ENCODE measurements at regions not wholly inside any gene's neighbourhood (a gene's known extent, or its start where the extent isn't known, plus 50 kb on each side); places are given as distances from the start of the nearest gene placed in this dataset.
"Not testable (repeated sequence)": the region's sequence is repeated elsewhere in the genome, so short reads cannot be mapped to it uniquely, and the experiment has no call there.

DNA sequence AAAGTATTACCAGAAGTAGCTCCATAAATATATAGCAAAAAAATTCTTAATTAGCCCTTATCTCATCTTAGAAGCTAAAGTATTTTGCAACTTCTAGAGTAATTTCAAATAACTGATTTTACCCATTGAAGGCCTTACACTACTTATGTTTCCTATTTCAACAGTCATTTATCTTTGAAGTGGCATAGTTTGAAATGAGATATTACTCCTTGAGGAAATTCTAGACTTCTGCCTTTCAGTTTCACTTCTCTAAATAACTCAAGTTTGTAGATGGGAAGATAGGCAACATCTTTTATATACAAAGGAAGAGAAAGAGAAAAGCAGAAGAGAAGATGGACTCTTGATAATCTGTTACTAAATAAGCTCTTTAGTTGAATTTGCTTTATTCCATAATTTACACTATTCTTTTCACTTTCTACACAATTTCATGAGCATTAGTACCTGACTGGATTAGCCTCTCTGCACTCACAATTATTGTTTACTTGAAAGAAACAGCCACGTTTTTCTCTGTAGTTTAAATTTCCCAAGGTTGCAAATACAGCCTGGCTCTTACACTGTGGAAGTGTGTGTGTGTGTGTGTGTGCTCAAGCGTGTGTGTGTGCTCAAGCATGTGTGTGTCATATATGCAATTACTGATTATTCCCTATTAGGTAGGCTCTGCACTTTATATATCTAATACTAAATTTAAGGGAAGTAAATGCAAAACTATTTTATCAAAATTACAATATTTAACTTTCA lies 60.6 kb upstream of the EMB start:
- H3K4me3 ChIP-seq (ENCODE audit: low read length), result no peak overlapping the region; the same call in 1 of the 2 replicates

GRCh38 chr5:50513028-50513457 lies 72.0 kb upstream of the EMB start:
- H3K4me3 ChIP-seq (ENCODE audit: low read length); DNase-seq (ENCODE audit: low read depth, low spot score): not testable (repeated sequence)

More for the DNA sequence above, 60.6 kb upstream of the EMB start:
- DNase-seq (ENCODE audit: low read depth, low spot score), result peak; percentile 84

DNA sequence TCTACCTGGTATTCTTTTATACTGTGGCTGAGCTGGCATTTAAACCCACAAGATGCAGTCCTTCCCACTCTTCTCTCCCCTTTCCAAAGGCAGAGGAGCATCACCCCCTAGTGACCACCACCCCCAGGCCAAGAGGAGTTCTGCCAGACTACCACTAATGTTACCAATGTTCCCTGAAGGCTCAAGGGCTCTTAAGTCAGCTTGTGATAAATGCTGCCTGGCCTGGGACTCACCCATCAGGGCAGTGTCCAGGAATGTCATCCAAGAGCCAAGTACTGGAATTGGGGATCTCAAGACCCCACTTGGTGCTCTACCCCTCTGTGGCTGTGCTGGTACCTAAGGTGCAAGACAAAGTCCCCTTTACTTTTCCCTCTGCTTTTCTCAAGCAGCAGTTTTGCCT lies 80.0 kb upstream of the EMB start:
- DNase-seq (ENCODE audit: low read depth, low spot score); H3K4me3 ChIP-seq (ENCODE audit: low read length): not testable (repeated sequence)

DNA sequence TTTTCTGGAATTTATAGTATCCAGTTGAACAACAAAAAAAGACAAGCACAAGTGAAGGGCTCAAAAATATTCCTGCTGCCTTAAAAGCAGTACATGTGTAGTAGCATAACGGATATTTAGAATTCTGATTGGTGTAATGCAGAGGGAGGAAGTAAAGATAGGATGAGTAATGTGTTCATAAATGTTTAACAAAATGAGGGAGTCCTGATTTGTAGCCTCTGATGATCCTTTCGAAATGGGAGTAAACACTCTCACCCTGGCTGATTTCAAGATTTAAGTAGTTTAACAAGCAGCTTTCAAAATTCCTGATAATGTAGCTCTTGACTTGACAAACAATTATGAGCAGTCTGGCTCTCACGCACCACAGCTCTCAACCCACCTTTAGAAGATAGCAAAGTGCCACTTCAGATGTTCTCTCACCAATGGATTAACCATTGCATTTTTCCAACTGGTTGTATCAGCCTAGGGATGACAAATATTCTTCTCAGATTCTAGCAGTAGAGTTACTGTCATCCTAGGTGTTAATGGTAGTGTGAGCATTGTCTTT lies 86.5 kb upstream of the EMB start:
- DNase-seq (ENCODE audit: low read depth, low spot score), result not testable (repeated sequence)

DNA sequence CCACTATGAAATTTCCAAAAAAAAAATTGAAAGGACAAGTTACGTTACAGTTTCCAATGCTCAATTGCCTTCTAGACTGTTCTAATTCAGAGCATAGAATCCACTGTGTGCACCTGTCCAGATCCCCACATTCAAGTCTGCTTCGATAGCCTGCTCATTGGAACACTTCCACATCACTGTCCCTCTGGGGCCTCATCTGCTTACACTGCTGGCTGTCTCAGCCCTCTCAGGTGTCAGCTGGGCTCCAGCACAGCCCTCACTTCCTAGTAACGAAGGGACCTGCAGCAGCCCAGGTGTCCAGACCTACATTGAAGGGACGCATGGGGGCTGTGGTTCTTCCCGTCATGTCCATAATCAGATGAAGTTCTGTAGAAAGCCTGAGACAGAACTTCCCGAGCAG lies 94.3 kb upstream of the EMB start:
- no peak overlapping the region for H3K4me3 ChIP-seq (ENCODE audit: low read length)
- no peak for DNase-seq (ENCODE audit: low read depth, low spot score)

More for the DNA sequence above, 86.5 kb upstream of the EMB start:
- not testable (repeated sequence) for H3K4me3 ChIP-seq (ENCODE audit: low read length)

GRCh38 chr5:50537534-50537933 lies 96.4 kb upstream of the EMB start:
- not testable (repeated sequence) for DNase-seq (ENCODE audit: low read depth, low spot score); H3K4me3 ChIP-seq (ENCODE audit: low read length)

DNA sequence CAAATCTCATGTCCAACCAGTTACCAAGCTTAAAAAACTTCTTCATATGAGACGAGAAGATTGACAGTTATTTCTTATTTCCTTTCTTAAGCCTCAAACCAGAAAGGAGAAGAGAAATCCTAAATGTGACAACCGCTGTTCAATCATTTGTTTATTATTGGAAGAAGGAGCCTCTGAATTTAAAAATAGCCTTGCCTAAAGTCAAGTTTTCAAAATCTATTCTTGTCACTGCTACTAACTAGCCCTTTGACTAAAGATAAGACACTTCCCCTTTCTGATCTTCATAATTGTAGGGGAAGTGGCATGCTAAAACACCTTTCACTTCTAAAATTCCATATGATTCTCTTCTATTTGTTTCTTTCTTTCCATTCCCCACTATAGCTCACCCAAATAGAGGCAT lies 106.2 kb upstream of the EMB start:
- no peak overlapping the region for H3K4me3 ChIP-seq (ENCODE audit: low read length)
- DNase-seq (ENCODE audit: low read depth, low spot score), result no peak

GRCh38 chr5:50550267-50550666 lies 109.2 kb upstream of the EMB start:
- no peak for DNase-seq (ENCODE audit: low read depth, low spot score)
- no peak overlapping the region for H3K4me3 ChIP-seq (ENCODE audit: low read length)

- DNase-seq (ENCODE audit: low read depth, low spot score), result no peak
- no peak overlapping the region for H3K4me3 ChIP-seq (ENCODE audit: low read length)
Observed at GRCh38 chr5:50550993-50551392, 109.9 kb upstream of the EMB start.

GRCh38 chr5:50553560-50553984 lies 112.5 kb upstream of the EMB start:
- H3K4me3 ChIP-seq (ENCODE audit: low read length), result no peak overlapping the region
- DNase-seq (ENCODE audit: low read depth, low spot score), result no peak

DNA sequence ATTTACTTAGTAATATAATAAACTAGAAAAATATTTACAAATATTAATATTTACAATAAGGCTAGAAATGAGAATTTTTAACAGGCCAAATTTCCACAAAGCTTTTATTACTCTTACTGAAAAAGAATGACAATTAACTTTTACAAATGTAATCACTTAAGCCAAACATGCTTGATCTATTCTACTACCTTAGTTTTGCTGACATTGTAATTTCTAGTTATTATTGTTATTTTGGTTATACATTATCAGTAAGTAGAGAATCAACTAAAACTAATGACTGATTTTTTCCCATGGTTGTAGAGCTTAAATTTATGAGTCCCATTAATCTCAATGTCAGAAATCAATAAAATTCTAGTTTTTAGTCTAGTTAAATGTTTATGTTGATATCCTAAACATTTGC lies 107.8 kb upstream of the PARP8 start:
- DNase-seq (ENCODE audit: low read depth, low spot score); H3K4me3 ChIP-seq (ENCODE audit: low read length): not testable (repeated sequence)

GRCh38 chr5:50559955-50560354 lies 106.5 kb upstream of the PARP8 start:
- no peak for DNase-seq (ENCODE audit: low read depth, low spot score)

GRCh38 chr5:50562694-50563093 lies 103.7 kb upstream of the PARP8 start:
- DNase-seq (ENCODE audit: low read depth, low spot score), result no peak
- no peak overlapping the region for H3K4me3 ChIP-seq (ENCODE audit: low read length)

More at GRCh38 chr5:50559955-50560354, 106.5 kb upstream of the PARP8 start:
- no peak overlapping the region for H3K4me3 ChIP-seq (ENCODE audit: low read length)

DNA sequence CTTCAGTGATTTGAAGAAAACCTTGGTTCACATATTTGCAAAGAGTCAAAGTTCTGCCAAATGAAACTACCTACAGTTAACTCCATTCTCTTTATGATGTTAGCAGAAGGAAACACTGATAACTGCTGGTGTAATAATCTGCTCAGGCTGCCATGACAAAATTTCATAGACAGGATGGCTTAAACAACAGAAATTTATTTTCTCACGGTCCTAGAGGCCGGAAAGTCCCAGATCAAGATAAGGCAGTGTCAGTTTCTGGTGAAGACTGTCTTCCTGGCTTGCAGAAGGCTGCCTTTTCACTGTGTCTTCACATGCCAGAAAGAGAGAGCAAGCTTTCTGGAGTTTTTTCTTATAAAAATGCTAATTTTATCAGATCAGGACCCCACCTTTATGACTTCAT lies 102.4 kb upstream of the PARP8 start:
- H3K4me3 ChIP-seq (ENCODE audit: low read length), result no peak overlapping the region
- peak; percentile 12 for DNase-seq (ENCODE audit: low read depth, low spot score)

- DNase-seq (ENCODE audit: low read depth, low spot score), result no peak
- no peak overlapping the region for H3K4me3 ChIP-seq (ENCODE audit: low read length)
Observed at GRCh38 chr5:50564558-50564957, 101.9 kb upstream of the PARP8 start.

- DNase-seq (ENCODE audit: low read depth, low spot score), result no peak
- no peak overlapping the region for H3K4me3 ChIP-seq (ENCODE audit: low read length)
Observed at GRCh38 chr5:50574121-50574520, 92.3 kb upstream of the PARP8 start.

- no peak overlapping the region for H3K4me3 ChIP-seq (ENCODE audit: low read length)
- DNase-seq (ENCODE audit: low read depth, low spot score), result no peak
Observed at GRCh38 chr5:50575740-50576139, 90.7 kb upstream of the PARP8 start.

- no peak for DNase-seq (ENCODE audit: low read depth, low spot score)
- H3K4me3 ChIP-seq (ENCODE audit: low read length), result no peak overlapping the region
Observed at GRCh38 chr5:50576265-50576664, 90.2 kb upstream of the PARP8 start.

DNA sequence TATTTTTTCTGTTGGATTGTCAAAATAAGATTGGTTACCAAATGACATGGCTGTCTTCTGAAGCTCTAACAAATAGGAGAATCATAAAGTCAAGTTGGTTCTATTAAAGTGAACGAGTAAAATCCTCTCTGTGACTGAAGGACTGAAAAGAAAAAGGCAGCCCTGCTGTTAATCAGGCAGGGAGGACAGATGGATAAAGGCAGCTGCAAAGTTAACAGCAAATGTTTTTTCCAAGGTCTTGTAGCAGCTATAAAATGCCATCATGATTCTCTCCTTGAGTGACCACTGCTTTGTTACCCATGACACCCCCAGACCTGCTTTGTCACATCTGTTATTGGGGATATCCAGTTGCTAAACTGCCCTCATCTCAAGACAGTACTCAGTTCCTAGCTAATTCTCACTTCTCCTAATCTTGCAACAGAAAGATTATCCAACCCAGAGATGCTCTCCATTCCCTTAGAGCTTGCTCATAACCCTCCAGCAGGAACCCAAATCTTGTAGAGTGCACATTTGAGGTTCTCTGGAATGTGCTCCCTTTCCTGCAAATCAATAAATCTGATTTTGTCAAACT lies 89.7 kb upstream of the PARP8 start:
- no peak for DNase-seq (ENCODE audit: low read depth, low spot score)
- H3K4me3 ChIP-seq (ENCODE audit: low read length), result no peak overlapping the region

DNA sequence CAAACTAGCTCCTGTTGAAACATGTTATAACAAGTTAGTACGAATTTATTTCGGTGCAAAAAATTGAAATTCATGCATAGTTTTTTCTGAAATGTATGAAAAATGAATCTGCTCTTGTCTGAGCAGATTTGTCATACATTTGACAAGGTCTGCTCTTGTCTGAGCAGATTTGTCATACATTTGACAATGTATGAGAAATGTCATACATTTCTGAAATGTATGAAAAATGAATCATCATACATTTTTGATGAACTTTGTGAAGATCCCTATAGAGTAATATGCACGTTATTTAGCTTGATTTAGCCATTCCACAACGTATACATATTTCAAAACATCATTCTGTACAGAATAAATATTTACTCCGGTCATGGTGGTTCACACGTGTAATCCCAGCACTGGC lies 85.9 kb upstream of the PARP8 start:
- no peak for DNase-seq (ENCODE audit: low read depth, low spot score)
- no peak overlapping the region for H3K4me3 ChIP-seq (ENCODE audit: low read length)
